H9 (cell line): ENCODE measurements at regions not wholly inside any gene's neighbourhood (a gene's known extent, or its start where the extent isn't known, plus 50 kb on each side); places are given as distances from the start of the nearest gene placed in this dataset.
A peak's percentile ranks its signal among the peaks of the same experiment; 100 is the strongest.

Experiments
- DNase-seq: peaks from one replicate; pipeline ENCODE4 v3.0.0-alpha.2; 2017
- H2AFZ ChIP-seq: one replicate; pipeline ENCODE4 v1.6.1; 2013; ENCODE audit warnings: mild to moderate bottlenecking, low read length, control low read depth, moderate library complexity
- H2AK5ac ChIP-seq: 2 replicates; pipeline ENCODE4 v1.6.1; 2013; ENCODE audit warnings: low read length, control low read depth, mixed read lengths; ENCODE audit not compliant: insufficient read length
- H2BK120ac ChIP-seq: one replicate; pipeline ENCODE4 v1.6.1; 2013; ENCODE audit warnings: low read depth, mild to moderate bottlenecking, low read length, control low read depth, inconsistent platforms; ENCODE audit not compliant: poor library complexity, severe bottlenecking
- H2BK12ac ChIP-seq: 2 replicates; pipeline ENCODE4 v1.6.1; 2013; ENCODE audit warnings: low read length, control low read depth, mixed read lengths, low read depth; ENCODE audit not compliant: insufficient read length
- H2BK15ac ChIP-seq: 2 replicates; pipeline ENCODE4 v1.6.1; 2013; ENCODE audit warnings: low read depth, low read length, control low read depth
- H2BK20ac ChIP-seq: one replicate; pipeline ENCODE4 v1.6.1; 2013; ENCODE audit warnings: low read depth, mild to moderate bottlenecking, low read length, control low read depth, inconsistent platforms; ENCODE audit not compliant: poor library complexity, severe bottlenecking
- H2BK5ac ChIP-seq: 2 replicates; pipeline ENCODE4 v1.6.1; 2013; ENCODE audit warnings: low read length, control low read depth, mixed read lengths; ENCODE audit not compliant: insufficient read length
- H3K14ac ChIP-seq: 2 replicates; pipeline ENCODE4 v1.6.1; 2013; ENCODE audit warnings: low read length, control low read depth; ENCODE audit not compliant: insufficient read depth
- H3K18ac ChIP-seq: 2 replicates; pipeline ENCODE4 v1.6.1; 2013; ENCODE audit warnings: low read depth, mild to moderate bottlenecking, mixed read lengths, low read length, control low read depth; ENCODE audit not compliant: insufficient read length
- H3K23ac ChIP-seq: 2 replicates; pipeline ENCODE4 v1.6.1; 2013; ENCODE audit warnings: low read length, control low read depth, mixed read lengths, low read depth; ENCODE audit not compliant: insufficient read length
- H3K23me2 ChIP-seq: 2 replicates; pipeline ENCODE4 v1.6.1; 2013; ENCODE audit warnings: low read depth, mild to moderate bottlenecking, mixed read lengths, low read length, control low read depth; ENCODE audit not compliant: insufficient read length, poor library complexity, severe bottlenecking
- H3K27ac ChIP-seq: 2 replicates; pipeline ENCODE4 v1.5.1; 2013; ENCODE audit warnings: low read length, control low read depth, mixed read lengths, low read depth; ENCODE audit not compliant: insufficient read length
- H3K27me3 ChIP-seq: 2 replicates; pipeline ENCODE4 v1.6.1; 2013; ENCODE audit warnings: low read length, control low read depth, inconsistent platforms; ENCODE audit not compliant: insufficient read depth
- H3K4ac ChIP-seq: 2 replicates; pipeline ENCODE4 v1.6.1; 2013; ENCODE audit warnings: low read depth, mild to moderate bottlenecking, control low read depth, inconsistent platforms, low read length, moderate library complexity
- H3K4me1 ChIP-seq: 2 replicates; pipeline ENCODE4 v1.6.1; 2013; ENCODE audit warnings: low read length, control low read depth, inconsistent platforms; ENCODE audit not compliant: insufficient read depth
- H3K4me2 ChIP-seq: 2 replicates; pipeline ENCODE4 v1.6.1; 2013; ENCODE audit warnings: low read length, control low read depth, mixed read lengths; ENCODE audit not compliant: insufficient read length, insufficient read depth
- H3K56ac ChIP-seq: 2 replicates; pipeline ENCODE4 v1.6.1; 2013; ENCODE audit warnings: low read depth, mild to moderate bottlenecking, mixed read lengths, low read length, control low read depth; ENCODE audit not compliant: insufficient read length
- H3K79me1 ChIP-seq: 2 replicates; pipeline ENCODE4 v1.6.1; 2013; ENCODE audit warnings: low read depth, mild to moderate bottlenecking, moderate library complexity, low read length, control low read depth, inconsistent platforms; ENCODE audit not compliant: insufficient read depth, poor library complexity, severe bottlenecking
- H3K79me2 ChIP-seq: 2 replicates; pipeline ENCODE4 v1.6.1; 2013; ENCODE audit warnings: low read length, control low read depth, inconsistent platforms; ENCODE audit not compliant: insufficient read depth
- H3K9ac ChIP-seq: 2 replicates; pipeline ENCODE4 v1.6.1; 2013; ENCODE audit warnings: low read length, control low read depth, mixed read lengths; ENCODE audit not compliant: insufficient read length; ENCODE audit errors: extremely low read depth
- H3K9me3 ChIP-seq: one replicate; pipeline ENCODE4 v1.6.1; 2013; ENCODE audit warnings: low read depth, low read length, inconsistent platforms; ENCODE audit not compliant: control insufficient read depth
- H3T11ph ChIP-seq: one replicate; pipeline ENCODE4 v1.6.1; 2013; ENCODE audit warnings: mild to moderate bottlenecking, low read length, control low read depth, inconsistent platforms
- H4K20me1 ChIP-seq: one replicate; pipeline ENCODE4 v1.6.1; 2013; ENCODE audit not compliant: control insufficient read depth, insufficient read length, insufficient read depth
- H4K5ac ChIP-seq: 2 replicates; pipeline ENCODE4 v1.6.1; 2013; ENCODE audit warnings: low read depth, mild to moderate bottlenecking, mixed read lengths, low read length, control low read depth; ENCODE audit not compliant: insufficient read length
- H4K8ac ChIP-seq: replicated peaks from 2 replicates; pipeline ENCODE4 v1.6.1; 2013; ENCODE audit warnings: low read length, control low read depth, mixed read lengths, low read depth; ENCODE audit not compliant: insufficient read length
- H4K91ac ChIP-seq: 2 replicates; pipeline ENCODE4 v1.6.1; 2013; ENCODE audit warnings: low read depth, mild to moderate bottlenecking, moderate library complexity, mixed read lengths, low read length, control low read depth; ENCODE audit not compliant: insufficient read length
- H3K27ac Mint-ChIP-seq, 3 experiments: 2 replicates in 2 of 3; 3 replicates in 1 of 3; pipeline ENCODE4 v1.8.0; 2020 to 2021; ENCODE audit warnings: mixed read lengths in 3 of 3, mild to moderate bottlenecking in 1 of 3, moderate library complexity in 1 of 3
- H3K27me3 Mint-ChIP-seq: 2 replicates; pipeline ENCODE4 v1.8.0; 2021; ENCODE audit warnings: low read depth, mild to moderate bottlenecking, moderate library complexity, mixed read lengths
- H3K36me3 Mint-ChIP-seq, 3 experiments: 2 replicates in 2 of 3; 3 replicates in 1 of 3; pipeline ENCODE4 v1.8.0; 2020 to 2021; ENCODE audit warnings: low read depth in 3 of 3, mixed read lengths in 3 of 3; ENCODE audit not compliant: insufficient read depth in 1 of 3
- H3K4me1 Mint-ChIP-seq, 2 experiments: 2 replicates each; pipeline ENCODE4 v1.8.0; 2020; ENCODE audit warnings: mixed read lengths in 2 of 2
- H3K4me3 Mint-ChIP-seq, 2 experiments: 2 replicates in 1 of 2; 3 replicates in 1 of 2; pipeline ENCODE4 v1.8.0; 2020 to 2021; ENCODE audit warnings: mild to moderate bottlenecking in 2 of 2, mixed read lengths in 2 of 2, moderate library complexity in 1 of 2
- H3K9me3 Mint-ChIP-seq, 2 experiments: 2 replicates in 1 of 2; 3 replicates in 1 of 2; pipeline ENCODE4 v1.8.0; 2020; ENCODE audit warnings: mild to moderate bottlenecking in 2 of 2, mixed read lengths in 2 of 2, moderate library complexity in 1 of 2
- WGBS: extraction: QIAGEN DNeasy Blood & Tissue Kit; methylation state at CpG from one replicate; pipeline ENCODE4 v1.1.7; 2013; ENCODE audit warnings: missing lambda C conversion rate, low lambda C conversion rate, mixed read lengths; ENCODE audit not compliant: insufficient read length; ENCODE audit errors: extremely low coverage; 5-methylcytosine and 5-hydroxymethylcytosine counted together
- TF ChIP-seq, protein P1 (sequence below): fragments of 200-600 bp; sonication (generic); conservative IDR thresholded peaks from 3 replicates; pipeline ENCODE4 v1.8.0; 2021; ENCODE audit warnings: antibody characterized with exemption, mild to moderate bottlenecking

DNA sequence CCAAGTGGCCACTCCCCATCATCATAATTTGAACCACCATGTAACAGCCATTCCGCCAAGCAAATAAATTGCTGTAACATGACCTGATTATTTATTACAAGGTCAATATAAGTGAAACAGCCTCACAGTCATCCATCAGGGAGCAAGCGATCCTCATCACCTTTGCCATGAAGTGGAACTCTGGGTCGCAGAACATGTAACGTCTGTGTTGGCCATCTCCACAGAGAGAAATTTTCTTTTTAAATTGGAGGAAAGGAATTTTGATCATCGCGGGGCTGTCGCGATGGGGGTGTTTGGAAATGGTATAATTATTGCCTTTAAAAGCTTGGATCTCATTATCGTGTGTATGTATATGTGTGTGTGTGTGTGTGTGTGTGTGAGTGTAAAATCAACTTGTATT, 90.2 kb downstream of the SHOX start:
- H3T11ph ChIP-seq, result no peak overlapping the region
- no peak overlapping the region for H3K18ac ChIP-seq
- Mint-ChIP-seq H3K36me3 (peaks cover 4 to 32% (median 6%) of the 10 kb centered on the region in 3 experiments; a peak in 5 of 7 replicates), H3K27ac (peak overlapping the region in 1 of 3 experiments; percentile 11; a peak in 1 of 7 replicates), H3K4me3 (no peak overlapping the region), H3K4me1 (no peaks in the 10 kb centered on the region; a peak in 1 of 4 replicates), H3K27me3 (peaks cover 3% of the 10 kb centered on the region), H3K9me3 (peaks cover 25 to 33% of the 10 kb centered on the region in 2 experiments)
- TF ChIP-seq, protein P1, sequence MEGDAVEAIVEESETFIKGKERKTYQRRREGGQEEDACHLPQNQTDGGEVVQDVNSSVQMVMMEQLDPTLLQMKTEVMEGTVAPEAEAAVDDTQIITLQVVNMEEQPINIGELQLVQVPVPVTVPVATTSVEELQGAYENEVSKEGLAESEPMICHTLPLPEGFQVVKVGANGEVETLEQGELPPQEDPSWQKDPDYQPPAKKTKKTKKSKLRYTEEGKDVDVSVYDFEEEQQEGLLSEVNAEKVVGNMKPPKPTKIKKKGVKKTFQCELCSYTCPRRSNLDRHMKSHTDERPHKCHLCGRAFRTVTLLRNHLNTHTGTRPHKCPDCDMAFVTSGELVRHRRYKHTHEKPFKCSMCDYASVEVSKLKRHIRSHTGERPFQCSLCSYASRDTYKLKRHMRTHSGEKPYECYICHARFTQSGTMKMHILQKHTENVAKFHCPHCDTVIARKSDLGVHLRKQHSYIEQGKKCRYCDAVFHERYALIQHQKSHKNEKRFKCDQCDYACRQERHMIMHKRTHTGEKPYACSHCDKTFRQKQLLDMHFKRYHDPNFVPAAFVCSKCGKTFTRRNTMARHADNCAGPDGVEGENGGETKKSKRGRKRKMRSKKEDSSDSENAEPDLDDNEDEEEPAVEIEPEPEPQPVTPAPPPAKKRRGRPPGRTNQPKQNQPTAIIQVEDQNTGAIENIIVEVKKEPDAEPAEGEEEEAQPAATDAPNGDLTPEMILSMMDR, result no peak
- H3K27me3 ChIP-seq, result no peaks in the 10 kb centered on the region
- H4K91ac ChIP-seq, result no peak overlapping the region
- H3K4me2 ChIP-seq, result no peak overlapping the region
- no peaks in the 10 kb centered on the region for H3K4me1 ChIP-seq
- no peak overlapping the region for H3K56ac ChIP-seq
- H4K5ac ChIP-seq, result no peak overlapping the region
- no peak overlapping the region for H3K9ac ChIP-seq
- H2AFZ ChIP-seq, result no peak overlapping the region
- H2BK120ac ChIP-seq, result no peak overlapping the region
- H3K14ac ChIP-seq, result no peak overlapping the region
- H3K4ac ChIP-seq, result no peak overlapping the region
- no peaks in the 10 kb centered on the region for H3K79me2 ChIP-seq
- no peak overlapping the region for H2BK15ac ChIP-seq
- no peaks in the 10 kb centered on the region for H3K9me3 ChIP-seq
- H3K79me1 ChIP-seq, result no peaks in the 10 kb centered on the region
- no peak overlapping the region for H2BK5ac ChIP-seq
- H4K20me1 ChIP-seq, result no peaks in the 10 kb centered on the region
- H2BK20ac ChIP-seq, result no peak overlapping the region
- no peak overlapping the region for H4K8ac ChIP-seq
- no peak overlapping the region for H3K27ac ChIP-seq
- H3K23ac ChIP-seq, result no peak overlapping the region
- no peaks in the 10 kb centered on the region for H3K23me2 ChIP-seq
- no peak overlapping the region for H2AK5ac ChIP-seq
- no peak for DNase-seq
- no peak overlapping the region for H2BK12ac ChIP-seq
- no CpG with 5 or more reads among the region's 9 CpGs for WGBS
